ENCODE measurements at regions not wholly inside any gene's neighbourhood (a gene's known extent, or its start where the extent isn't known, plus 50 kb on each side); places are given as distances from the start of the nearest gene placed in this dataset.

DNA sequence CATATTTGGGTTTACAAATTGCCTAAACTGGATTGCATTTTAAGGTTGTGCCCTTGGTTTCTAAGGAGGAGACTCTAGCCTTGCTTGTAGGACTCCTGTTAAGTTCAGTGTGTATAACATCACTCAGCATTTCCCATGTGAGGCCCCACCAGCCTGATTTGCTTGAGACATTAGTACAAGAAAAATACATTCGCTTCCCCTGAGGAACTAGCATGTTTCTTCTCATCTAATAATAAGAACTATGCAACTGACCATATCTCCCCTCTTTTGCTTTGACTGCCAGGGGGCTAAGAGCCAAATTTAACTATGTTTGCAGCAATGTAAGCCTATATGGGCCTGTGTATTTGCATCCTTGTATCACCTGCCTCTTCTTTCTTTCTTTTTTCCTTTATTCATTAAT lies 737.9 kb downstream of the INHBA start:
- peaks cover 4% of the 10 kb centered on the region; the same call in 1 of the 3 replicates for H3K9me3 Mint-ChIP-seq
- H2AFZ ChIP-seq = no peak overlapping the region
- H3F3A ChIP-seq (replicated peaks; ENCODE audit: low read depth) = no peaks in the 10 kb centered on the region
- no peaks in the 10 kb centered on the region for H3K4me1 Mint-ChIP-seq
- no peak for DNase-seq (ENCODE audit: low spot score)
- H3K9me2 ChIP-seq (ENCODE audit: insufficient read depth) = peaks cover 15% of the 10 kb centered on the region; the same call in 1 of the 2 replicates
- H3K4me3 Mint-ChIP-seq = no peak overlapping the region
- H3K79me2 ChIP-seq (replicated peaks; ENCODE audit: insufficient read depth) = no peaks in the 10 kb centered on the region
- TF ChIP-seq ZNF114 (CRISPR knock-in tag; IDR thresholded peaks at IDR 0.05) (no peak), JUNB (IDR thresholded peaks at IDR 0.05; ENCODE audit: unreplicated experiment) (no peak), ZNF331 (CRISPR knock-in tag; IDR thresholded peaks at IDR 0.05; ENCODE audit: low read depth) (no peak), CREB1 (CRISPR knock-in tag; IDR thresholded peaks at IDR 0.05; ENCODE audit: low read depth) (no peak), POLR2AphosphoS5 (IDR thresholded peaks at IDR 0.05; ENCODE audit: low read depth) (no peak), EZH2phosphoT487 (IDR thresholded peaks at IDR 0.05; ENCODE audit: unreplicated experiment) (no peak)
- TF ChIP-seq, protein P1, sequence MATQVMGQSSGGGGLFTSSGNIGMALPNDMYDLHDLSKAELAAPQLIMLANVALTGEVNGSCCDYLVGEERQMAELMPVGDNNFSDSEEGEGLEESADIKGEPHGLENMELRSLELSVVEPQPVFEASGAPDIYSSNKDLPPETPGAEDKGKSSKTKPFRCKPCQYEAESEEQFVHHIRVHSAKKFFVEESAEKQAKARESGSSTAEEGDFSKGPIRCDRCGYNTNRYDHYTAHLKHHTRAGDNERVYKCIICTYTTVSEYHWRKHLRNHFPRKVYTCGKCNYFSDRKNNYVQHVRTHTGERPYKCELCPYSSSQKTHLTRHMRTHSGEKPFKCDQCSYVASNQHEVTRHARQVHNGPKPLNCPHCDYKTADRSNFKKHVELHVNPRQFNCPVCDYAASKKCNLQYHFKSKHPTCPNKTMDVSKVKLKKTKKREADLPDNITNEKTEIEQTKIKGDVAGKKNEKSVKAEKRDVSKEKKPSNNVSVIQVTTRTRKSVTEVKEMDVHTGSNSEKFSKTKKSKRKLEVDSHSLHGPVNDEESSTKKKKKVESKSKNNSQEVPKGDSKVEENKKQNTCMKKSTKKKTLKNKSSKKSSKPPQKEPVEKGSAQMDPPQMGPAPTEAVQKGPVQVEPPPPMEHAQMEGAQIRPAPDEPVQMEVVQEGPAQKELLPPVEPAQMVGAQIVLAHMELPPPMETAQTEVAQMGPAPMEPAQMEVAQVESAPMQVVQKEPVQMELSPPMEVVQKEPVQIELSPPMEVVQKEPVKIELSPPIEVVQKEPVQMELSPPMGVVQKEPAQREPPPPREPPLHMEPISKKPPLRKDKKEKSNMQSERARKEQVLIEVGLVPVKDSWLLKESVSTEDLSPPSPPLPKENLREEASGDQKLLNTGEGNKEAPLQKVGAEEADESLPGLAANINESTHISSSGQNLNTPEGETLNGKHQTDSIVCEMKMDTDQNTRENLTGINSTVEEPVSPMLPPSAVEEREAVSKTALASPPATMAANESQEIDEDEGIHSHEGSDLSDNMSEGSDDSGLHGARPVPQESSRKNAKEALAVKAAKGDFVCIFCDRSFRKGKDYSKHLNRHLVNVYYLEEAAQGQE (IDR thresholded peaks at IDR 0.05; ENCODE audit: unreplicated experiment) = no peak
- TF ChIP-seq, protein P2, sequence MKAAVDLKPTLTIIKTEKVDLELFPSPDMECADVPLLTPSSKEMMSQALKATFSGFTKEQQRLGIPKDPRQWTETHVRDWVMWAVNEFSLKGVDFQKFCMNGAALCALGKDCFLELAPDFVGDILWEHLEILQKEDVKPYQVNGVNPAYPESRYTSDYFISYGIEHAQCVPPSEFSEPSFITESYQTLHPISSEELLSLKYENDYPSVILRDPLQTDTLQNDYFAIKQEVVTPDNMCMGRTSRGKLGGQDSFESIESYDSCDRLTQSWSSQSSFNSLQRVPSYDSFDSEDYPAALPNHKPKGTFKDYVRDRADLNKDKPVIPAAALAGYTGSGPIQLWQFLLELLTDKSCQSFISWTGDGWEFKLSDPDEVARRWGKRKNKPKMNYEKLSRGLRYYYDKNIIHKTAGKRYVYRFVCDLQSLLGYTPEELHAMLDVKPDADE (IDR thresholded peaks at IDR 0.05) = no peak
- TF ChIP-seq, protein P3, sequence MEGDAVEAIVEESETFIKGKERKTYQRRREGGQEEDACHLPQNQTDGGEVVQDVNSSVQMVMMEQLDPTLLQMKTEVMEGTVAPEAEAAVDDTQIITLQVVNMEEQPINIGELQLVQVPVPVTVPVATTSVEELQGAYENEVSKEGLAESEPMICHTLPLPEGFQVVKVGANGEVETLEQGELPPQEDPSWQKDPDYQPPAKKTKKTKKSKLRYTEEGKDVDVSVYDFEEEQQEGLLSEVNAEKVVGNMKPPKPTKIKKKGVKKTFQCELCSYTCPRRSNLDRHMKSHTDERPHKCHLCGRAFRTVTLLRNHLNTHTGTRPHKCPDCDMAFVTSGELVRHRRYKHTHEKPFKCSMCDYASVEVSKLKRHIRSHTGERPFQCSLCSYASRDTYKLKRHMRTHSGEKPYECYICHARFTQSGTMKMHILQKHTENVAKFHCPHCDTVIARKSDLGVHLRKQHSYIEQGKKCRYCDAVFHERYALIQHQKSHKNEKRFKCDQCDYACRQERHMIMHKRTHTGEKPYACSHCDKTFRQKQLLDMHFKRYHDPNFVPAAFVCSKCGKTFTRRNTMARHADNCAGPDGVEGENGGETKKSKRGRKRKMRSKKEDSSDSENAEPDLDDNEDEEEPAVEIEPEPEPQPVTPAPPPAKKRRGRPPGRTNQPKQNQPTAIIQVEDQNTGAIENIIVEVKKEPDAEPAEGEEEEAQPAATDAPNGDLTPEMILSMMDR (conservative IDR thresholded peaks at IDR 0.05; ENCODE audit: low read depth in 2 of 2) = no peak
- TF ChIP-seq, protein P4, sequence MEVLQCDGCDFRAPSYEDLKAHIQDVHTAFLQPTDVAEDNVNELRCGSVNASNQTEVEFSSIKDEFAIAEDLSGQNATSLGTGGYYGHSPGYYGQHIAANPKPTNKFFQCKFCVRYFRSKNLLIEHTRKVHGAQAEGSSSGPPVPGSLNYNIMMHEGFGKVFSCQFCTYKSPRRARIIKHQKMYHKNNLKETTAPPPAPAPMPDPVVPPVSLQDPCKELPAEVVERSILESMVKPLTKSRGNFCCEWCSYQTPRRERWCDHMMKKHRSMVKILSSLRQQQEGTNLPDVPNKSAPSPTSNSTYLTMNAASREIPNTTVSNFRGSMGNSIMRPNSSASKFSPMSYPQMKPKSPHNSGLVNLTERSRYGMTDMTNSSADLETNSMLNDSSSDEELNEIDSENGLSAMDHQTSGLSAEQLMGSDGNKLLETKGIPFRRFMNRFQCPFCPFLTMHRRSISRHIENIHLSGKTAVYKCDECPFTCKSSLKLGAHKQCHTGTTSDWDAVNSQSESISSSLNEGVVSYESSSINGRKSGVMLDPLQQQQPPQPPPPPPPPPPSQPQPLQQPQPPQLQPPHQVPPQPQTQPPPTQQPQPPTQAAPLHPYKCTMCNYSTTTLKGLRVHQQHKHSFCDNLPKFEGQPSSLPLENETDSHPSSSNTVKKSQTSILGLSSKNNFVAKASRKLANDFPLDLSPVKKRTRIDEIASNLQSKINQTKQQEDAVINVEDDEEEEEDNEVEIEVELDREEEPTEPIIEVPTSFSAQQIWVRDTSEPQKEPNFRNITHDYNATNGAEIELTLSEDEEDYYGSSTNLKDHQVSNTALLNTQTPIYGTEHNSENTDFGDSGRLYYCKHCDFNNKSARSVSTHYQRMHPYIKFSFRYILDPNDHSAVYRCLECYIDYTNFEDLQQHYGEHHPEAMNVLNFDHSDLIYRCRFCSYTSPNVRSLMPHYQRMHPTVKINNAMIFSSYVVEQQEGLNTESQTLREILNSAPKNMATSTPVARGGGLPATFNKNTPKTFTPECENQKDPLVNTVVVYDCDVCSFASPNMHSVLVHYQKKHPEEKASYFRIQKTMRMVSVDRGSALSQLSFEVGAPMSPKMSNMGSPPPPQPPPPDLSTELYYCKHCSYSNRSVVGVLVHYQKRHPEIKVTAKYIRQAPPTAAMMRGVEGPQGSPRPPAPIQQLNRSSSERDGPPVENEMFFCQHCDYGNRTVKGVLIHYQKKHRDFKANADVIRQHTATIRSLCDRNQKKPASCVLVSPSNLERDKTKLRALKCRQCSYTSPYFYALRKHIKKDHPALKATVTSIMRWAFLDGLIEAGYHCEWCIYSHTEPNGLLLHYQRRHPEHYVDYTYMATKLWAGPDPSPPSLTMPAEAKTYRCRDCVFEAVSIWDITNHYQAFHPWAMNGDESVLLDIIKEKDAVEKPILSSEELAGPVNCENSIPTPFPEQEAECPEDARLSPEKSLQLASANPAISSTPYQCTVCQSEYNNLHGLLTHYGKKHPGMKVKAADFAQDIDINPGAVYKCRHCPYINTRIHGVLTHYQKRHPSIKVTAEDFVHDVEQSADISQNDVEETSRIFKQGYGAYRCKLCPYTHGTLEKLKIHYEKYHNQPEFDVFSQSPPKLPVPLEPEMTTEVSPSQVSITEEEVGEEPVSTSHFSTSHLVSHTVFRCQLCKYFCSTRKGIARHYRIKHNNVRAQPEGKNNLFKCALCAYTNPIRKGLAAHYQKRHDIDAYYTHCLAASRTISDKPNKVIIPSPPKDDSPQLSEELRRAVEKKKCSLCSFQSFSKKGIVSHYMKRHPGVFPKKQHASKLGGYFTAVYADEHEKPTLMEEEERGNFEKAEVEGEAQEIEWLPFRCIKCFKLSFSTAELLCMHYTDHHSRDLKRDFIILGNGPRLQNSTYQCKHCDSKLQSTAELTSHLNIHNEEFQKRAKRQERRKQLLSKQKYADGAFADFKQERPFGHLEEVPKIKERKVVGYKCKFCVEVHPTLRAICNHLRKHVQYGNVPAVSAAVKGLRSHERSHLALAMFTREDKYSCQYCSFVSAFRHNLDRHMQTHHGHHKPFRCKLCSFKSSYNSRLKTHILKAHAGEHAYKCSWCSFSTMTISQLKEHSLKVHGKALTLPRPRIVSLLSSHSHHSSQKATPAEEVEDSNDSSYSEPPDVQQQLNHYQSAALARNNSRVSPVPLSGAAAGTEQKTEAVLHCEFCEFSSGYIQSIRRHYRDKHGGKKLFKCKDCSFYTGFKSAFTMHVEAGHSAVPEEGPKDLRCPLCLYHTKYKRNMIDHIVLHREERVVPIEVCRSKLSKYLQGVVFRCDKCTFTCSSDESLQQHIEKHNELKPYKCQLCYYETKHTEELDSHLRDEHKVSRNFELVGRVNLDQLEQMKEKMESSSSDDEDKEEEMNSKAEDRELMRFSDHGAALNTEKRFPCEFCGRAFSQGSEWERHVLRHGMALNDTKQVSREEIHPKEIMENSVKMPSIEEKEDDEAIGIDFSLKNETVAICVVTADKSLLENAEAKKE (CRISPR knock-in tag; IDR thresholded peaks at IDR 0.05) = no peak
- no peaks in the 10 kb centered on the region for H3K36me3 Mint-ChIP-seq (ENCODE audit: low read depth)
- no peak for ATAC-seq
- no peak overlapping the region for H3K4me2 ChIP-seq
- H4K20me1 ChIP-seq (replicated peaks; ENCODE audit: insufficient read depth) = no peaks in the 10 kb centered on the region
- no peak overlapping the region for H3K27ac ChIP-seq (ENCODE audit: low read depth)
- H3K36me3 ChIP-seq (ENCODE audit: insufficient read depth) = no peaks in the 10 kb centered on the region
- no peaks in the 10 kb centered on the region for H3K27me3 ChIP-seq (ENCODE audit: insufficient read depth)
- no peaks in the 10 kb centered on the region for H3K27me3 Mint-ChIP-seq (ENCODE audit: insufficient read depth, low read depth, poor library complexity)
- no peak overlapping the region for H3K27ac Mint-ChIP-seq
- H3K4me3 ChIP-seq = no peak overlapping the region
- H3K4me1 ChIP-seq (ENCODE audit: insufficient read depth) = no peaks in the 10 kb centered on the region

All from GM23338 (cell line).